ENCODE measurements at regions not wholly inside any gene's neighbourhood (a gene's known extent, or its start where the extent isn't known, plus 50 kb on each side); places are given as distances from the start of the nearest gene placed in this dataset.

DNA sequence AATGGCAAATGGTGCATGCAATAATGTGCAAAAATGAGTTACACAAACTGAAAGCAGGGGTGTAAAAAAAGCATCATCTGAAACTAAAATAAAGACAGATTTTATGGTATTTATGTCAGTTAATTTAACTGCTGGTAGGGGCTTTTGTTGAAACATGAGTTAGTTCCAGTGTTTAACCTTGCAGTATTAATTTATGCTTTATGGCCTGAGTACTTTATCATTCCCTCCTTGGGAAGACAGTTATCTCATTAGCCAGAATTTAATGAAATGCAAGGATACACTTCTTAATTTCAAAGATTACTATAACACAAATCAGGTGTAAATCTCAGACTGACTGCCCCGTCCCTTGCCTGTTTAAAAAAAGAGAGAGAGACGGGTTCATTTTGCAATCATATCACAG is 240.1 kb upstream of the MEIS2 start:
- Histone ChIP-seq H3K4me1 (peaks cover 9% of the 10 kb centered on the region), H3K4me3 (ENCODE audit: low read depth, low read length) (no peak overlapping the region), H3K27me3 (no peaks in the 10 kb centered on the region), H3K36me3 (no peaks in the 10 kb centered on the region), H3K9me3 (no peaks in the 10 kb centered on the region)
- TF ChIP-seq, protein P1, sequence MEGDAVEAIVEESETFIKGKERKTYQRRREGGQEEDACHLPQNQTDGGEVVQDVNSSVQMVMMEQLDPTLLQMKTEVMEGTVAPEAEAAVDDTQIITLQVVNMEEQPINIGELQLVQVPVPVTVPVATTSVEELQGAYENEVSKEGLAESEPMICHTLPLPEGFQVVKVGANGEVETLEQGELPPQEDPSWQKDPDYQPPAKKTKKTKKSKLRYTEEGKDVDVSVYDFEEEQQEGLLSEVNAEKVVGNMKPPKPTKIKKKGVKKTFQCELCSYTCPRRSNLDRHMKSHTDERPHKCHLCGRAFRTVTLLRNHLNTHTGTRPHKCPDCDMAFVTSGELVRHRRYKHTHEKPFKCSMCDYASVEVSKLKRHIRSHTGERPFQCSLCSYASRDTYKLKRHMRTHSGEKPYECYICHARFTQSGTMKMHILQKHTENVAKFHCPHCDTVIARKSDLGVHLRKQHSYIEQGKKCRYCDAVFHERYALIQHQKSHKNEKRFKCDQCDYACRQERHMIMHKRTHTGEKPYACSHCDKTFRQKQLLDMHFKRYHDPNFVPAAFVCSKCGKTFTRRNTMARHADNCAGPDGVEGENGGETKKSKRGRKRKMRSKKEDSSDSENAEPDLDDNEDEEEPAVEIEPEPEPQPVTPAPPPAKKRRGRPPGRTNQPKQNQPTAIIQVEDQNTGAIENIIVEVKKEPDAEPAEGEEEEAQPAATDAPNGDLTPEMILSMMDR (IDR thresholded peaks at IDR 0.05; ENCODE audit: low read depth, low read length): no peak
- no peak for DNase-seq

DNA sequence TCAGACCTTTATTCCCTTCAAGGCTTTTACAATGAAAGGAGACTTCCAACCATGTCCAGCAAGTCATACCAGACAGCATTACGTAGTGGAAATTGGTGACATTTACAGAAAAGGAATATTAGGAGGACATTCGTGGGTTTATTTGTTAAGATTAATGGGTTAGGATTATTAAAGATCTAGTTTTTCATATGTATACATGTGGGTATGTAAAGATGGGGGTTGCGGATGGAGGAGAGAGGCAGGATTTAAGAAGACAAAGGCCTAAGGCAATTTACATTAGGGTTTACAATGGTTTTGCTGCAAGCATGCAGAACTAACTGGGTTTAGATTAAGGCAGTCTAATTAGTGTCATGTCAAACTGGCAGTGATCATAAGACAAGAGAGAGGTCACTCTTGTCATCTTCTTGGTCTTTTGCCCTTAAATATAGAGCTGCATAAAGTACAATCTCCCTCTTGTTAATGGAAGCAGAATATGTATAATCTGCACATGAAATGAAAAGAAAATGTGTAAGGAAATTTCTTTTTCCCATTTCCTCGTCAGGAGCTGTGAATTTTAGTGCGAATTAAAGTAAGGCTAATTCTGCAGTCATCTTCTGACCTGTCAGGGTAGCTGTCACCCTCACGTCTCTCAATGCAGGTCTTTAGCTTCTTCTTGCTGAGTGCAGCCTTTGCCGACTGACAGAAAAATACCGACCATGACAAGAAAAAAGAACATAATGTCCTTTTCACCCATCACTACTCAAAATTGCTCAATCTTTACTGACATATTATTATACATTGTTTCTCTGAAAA is 258.9 kb upstream of the MEIS2 start:
- TF ChIP-seq, protein P1 (IDR thresholded peaks at IDR 0.05; ENCODE audit: low read depth, low read length): no peak
- H3K4me1 ChIP-seq: peaks cover 19% of the 10 kb centered on the region
- no peaks in the 10 kb centered on the region for H3K36me3 ChIP-seq
- H3K4me3 ChIP-seq (ENCODE audit: low read depth, low read length): no peak overlapping the region
- no peaks in the 10 kb centered on the region for H3K27me3 ChIP-seq
- DNase-seq: no peak
- H3K9me3 ChIP-seq: no peaks in the 10 kb centered on the region

DNA sequence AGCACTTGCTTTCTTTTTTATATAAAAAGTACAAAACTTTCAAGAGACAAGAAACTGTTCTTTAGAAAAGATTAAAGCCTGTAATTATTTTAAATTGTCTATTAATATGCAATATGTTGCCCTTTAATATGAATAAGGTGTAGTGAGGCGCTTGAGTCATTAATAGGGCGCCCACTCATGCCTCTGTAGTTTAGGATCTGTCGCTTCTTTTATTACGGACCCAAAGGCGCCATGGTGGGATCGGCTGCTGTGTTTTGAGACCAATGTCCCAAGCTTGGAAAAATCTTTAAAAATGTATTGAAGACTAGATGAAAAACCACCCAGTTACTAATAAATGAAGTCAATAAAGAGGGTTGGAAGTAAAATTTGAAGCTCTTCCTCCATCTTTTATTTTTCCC is 259.5 kb upstream of the MEIS2 start:
- TF ChIP-seq, protein P1 (IDR thresholded peaks at IDR 0.05; ENCODE audit: low read depth, low read length): no peak
- H3K27me3 ChIP-seq: no peaks in the 10 kb centered on the region
- no peak for DNase-seq

DNA sequence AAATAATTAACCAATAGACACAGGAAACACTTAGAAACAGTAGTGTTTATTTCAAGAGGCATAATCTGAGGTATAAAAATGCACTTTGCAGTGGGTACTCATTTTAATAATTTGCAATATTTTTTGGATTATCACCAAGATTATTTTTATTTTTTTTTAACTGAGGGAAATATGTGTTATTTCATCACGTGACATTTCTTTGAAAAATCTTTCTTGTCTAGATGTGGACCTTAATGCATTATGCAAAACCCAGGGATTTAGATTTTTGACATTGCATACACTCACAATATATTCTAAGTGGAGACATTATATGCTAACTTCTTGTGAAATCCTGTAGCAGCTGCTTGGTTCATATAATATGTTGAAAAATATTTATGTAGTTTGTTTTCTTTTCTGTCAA is 260.4 kb upstream of the MEIS2 start:
- H3K27me3 ChIP-seq: no peaks in the 10 kb centered on the region
- no peak for DNase-seq
- TF ChIP-seq, protein P1 (IDR thresholded peaks at IDR 0.05; ENCODE audit: low read depth, low read length): no peak
- H3K4me3 ChIP-seq (ENCODE audit: low read depth, low read length): no peak overlapping the region
- H3K4me1 ChIP-seq: peaks cover 19% of the 10 kb centered on the region
- no peaks in the 10 kb centered on the region for H3K9me3 ChIP-seq
- no peaks in the 10 kb centered on the region for H3K36me3 ChIP-seq

More for the DNA sequence above, 259.5 kb upstream of the MEIS2 start:
- Histone ChIP-seq H3K9me3 (no peaks in the 10 kb centered on the region), H3K4me1 (peaks cover 19% of the 10 kb centered on the region), H3K36me3 (no peaks in the 10 kb centered on the region), H3K4me3 (ENCODE audit: low read depth, low read length) (no peak overlapping the region)

DNA sequence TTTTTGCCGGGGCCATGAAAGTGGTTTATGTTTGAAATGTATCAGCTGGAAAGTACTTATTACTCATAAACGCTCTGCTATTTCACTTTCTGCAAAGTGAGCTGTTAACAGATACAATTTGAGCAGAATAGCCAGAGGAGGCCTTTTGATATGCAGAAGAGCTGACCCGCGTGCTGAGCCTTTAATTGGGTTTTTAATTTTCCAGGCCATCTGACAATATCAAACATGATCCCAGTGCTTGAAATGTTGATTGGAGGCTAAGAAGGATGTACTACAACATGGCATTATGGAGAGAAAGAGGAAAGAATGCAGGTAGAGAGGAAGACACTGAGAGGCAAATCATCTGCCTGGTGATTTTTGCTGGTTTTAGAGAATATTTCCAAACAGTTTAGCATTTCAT is 261.3 kb upstream of the MEIS2 start:
- no peak for DNase-seq
- Histone ChIP-seq H3K9me3 (no peaks in the 10 kb centered on the region), H3K4me1 (peaks cover 19% of the 10 kb centered on the region), H3K36me3 (no peaks in the 10 kb centered on the region), H3K27me3 (no peaks in the 10 kb centered on the region), H3K4me3 (ENCODE audit: low read depth, low read length) (no peak overlapping the region)
- TF ChIP-seq, protein P1 (IDR thresholded peaks at IDR 0.05; ENCODE audit: low read depth, low read length): no peak

DNA sequence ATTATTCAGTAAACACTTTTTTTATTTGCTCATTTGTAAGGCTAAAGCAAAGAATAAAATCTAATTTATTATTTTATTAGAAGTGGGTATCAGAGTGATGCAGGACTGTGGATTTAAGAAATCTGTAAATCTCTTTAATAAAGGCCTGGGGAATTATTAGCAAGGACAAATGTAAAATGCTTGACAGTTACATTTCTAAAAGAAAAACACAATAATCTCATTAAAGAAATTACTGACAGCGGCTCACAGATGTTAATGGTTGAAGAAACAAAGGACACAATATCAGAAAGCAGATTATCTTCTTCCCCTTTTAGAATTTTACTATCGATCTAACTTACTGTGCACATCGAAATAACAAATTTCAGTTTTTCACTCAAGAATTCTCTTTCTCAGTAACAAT is 262.1 kb upstream of the MEIS2 start:
- TF ChIP-seq, protein P1 (IDR thresholded peaks at IDR 0.05; ENCODE audit: low read depth, low read length): no peak
- Histone ChIP-seq H3K27me3 (no peaks in the 10 kb centered on the region), H3K4me3 (ENCODE audit: low read depth, low read length) (no peak overlapping the region), H3K9me3 (no peaks in the 10 kb centered on the region), H3K36me3 (no peaks in the 10 kb centered on the region), H3K4me1 (peaks cover 12% of the 10 kb centered on the region)
- no peak for DNase-seq
